ENCODE measurements at regions not wholly inside any gene's neighbourhood (a gene's known extent, or its start where the extent isn't known, plus 50 kb on each side); places are given as distances from the start of the nearest gene placed in this dataset.
A peak's percentile ranks its signal among the peaks of the same experiment; 100 is the strongest.

DNA sequence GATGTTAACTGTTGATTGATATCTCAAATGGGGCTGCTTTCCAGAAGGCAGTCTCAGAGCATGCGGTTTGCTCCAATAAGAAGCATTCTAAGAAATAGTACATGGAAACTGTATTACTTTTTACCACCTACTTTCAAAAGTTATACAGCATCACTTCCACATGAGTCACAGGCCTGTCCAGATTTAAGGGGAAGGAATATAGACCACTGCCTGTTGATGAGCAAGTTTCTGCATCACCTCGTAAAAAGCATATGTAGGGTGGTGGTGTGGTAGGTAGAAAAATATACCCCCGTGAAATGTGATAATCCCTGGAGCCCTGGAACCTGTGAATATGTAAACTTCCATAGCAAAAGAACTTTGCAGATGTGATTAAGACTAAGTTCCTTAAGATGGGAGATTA, 816.6 kb upstream of the CDH6 start:
- no peaks in the 10 kb centered on the region for H3K36me3 Mint-ChIP-seq (ENCODE audit: low read depth)
- peaks cover 5% of the 10 kb centered on the region; the same call in 2 of the 3 replicates for H3K4me1 Mint-ChIP-seq
- Histone ChIP-seq H4K20me1 (replicated peaks; ENCODE audit: insufficient read depth) (no peaks in the 10 kb centered on the region), H3K4me1 (ENCODE audit: insufficient read depth) (no peaks in the 10 kb centered on the region), H3K9me2 (ENCODE audit: insufficient read depth) (no peaks in the 10 kb centered on the region), H2AFZ (peak overlapping the region; percentile 82; the same call in 1 of the 2 replicates), H3K27me3 (ENCODE audit: insufficient read depth) (no peaks in the 10 kb centered on the region), H3K4me3 (no peak overlapping the region), H3F3A (replicated peaks; ENCODE audit: low read depth) (no peaks in the 10 kb centered on the region), H3K79me2 (replicated peaks; ENCODE audit: insufficient read depth) (no peaks in the 10 kb centered on the region), H3K27ac (ENCODE audit: low read depth) (no peak overlapping the region), H3K4me2 (no peak overlapping the region), H3K36me3 (ENCODE audit: insufficient read depth) (no peaks in the 10 kb centered on the region)
- H3K9me3 Mint-ChIP-seq = no peaks in the 10 kb centered on the region
- H3K4me3 Mint-ChIP-seq = no peak overlapping the region
- H3K27me3 Mint-ChIP-seq (ENCODE audit: insufficient read depth, low read depth, poor library complexity) = no peaks in the 10 kb centered on the region
- no peak overlapping the region for H3K27ac Mint-ChIP-seq
- TF ChIP-seq, protein P1, sequence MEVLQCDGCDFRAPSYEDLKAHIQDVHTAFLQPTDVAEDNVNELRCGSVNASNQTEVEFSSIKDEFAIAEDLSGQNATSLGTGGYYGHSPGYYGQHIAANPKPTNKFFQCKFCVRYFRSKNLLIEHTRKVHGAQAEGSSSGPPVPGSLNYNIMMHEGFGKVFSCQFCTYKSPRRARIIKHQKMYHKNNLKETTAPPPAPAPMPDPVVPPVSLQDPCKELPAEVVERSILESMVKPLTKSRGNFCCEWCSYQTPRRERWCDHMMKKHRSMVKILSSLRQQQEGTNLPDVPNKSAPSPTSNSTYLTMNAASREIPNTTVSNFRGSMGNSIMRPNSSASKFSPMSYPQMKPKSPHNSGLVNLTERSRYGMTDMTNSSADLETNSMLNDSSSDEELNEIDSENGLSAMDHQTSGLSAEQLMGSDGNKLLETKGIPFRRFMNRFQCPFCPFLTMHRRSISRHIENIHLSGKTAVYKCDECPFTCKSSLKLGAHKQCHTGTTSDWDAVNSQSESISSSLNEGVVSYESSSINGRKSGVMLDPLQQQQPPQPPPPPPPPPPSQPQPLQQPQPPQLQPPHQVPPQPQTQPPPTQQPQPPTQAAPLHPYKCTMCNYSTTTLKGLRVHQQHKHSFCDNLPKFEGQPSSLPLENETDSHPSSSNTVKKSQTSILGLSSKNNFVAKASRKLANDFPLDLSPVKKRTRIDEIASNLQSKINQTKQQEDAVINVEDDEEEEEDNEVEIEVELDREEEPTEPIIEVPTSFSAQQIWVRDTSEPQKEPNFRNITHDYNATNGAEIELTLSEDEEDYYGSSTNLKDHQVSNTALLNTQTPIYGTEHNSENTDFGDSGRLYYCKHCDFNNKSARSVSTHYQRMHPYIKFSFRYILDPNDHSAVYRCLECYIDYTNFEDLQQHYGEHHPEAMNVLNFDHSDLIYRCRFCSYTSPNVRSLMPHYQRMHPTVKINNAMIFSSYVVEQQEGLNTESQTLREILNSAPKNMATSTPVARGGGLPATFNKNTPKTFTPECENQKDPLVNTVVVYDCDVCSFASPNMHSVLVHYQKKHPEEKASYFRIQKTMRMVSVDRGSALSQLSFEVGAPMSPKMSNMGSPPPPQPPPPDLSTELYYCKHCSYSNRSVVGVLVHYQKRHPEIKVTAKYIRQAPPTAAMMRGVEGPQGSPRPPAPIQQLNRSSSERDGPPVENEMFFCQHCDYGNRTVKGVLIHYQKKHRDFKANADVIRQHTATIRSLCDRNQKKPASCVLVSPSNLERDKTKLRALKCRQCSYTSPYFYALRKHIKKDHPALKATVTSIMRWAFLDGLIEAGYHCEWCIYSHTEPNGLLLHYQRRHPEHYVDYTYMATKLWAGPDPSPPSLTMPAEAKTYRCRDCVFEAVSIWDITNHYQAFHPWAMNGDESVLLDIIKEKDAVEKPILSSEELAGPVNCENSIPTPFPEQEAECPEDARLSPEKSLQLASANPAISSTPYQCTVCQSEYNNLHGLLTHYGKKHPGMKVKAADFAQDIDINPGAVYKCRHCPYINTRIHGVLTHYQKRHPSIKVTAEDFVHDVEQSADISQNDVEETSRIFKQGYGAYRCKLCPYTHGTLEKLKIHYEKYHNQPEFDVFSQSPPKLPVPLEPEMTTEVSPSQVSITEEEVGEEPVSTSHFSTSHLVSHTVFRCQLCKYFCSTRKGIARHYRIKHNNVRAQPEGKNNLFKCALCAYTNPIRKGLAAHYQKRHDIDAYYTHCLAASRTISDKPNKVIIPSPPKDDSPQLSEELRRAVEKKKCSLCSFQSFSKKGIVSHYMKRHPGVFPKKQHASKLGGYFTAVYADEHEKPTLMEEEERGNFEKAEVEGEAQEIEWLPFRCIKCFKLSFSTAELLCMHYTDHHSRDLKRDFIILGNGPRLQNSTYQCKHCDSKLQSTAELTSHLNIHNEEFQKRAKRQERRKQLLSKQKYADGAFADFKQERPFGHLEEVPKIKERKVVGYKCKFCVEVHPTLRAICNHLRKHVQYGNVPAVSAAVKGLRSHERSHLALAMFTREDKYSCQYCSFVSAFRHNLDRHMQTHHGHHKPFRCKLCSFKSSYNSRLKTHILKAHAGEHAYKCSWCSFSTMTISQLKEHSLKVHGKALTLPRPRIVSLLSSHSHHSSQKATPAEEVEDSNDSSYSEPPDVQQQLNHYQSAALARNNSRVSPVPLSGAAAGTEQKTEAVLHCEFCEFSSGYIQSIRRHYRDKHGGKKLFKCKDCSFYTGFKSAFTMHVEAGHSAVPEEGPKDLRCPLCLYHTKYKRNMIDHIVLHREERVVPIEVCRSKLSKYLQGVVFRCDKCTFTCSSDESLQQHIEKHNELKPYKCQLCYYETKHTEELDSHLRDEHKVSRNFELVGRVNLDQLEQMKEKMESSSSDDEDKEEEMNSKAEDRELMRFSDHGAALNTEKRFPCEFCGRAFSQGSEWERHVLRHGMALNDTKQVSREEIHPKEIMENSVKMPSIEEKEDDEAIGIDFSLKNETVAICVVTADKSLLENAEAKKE (CRISPR knock-in tag; IDR thresholded peaks at IDR 0.05) = no peak
- DNase-seq (ENCODE audit: low spot score) (no peak), ATAC-seq (no peak)

DNA sequence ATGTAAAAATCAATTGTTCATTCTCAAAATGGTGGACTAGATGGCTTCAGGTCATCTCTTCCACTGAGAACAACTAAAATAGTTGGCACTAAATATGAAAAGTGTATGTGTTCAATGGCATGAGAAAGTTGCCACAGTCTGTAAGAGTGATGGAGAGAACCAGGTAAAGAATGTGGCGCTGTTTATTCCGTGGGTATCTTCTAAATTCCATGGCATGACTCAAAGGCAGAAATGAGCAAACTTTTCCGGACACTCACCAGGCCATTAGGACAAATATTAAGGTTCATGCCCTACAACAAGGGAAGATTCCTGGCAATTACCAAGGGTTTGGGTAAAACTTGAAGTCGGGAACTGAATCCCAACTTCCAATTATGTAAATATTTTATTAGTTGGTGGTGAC, 825.4 kb upstream of the CDH6 start:
- Histone ChIP-seq H3K27ac (ENCODE audit: low read depth) (no peak overlapping the region), H3K4me2 (no peak overlapping the region), H2AFZ (no peak overlapping the region; the same call in 1 of the 2 replicates), H3K4me3 (no peak overlapping the region), H3K27me3 (ENCODE audit: insufficient read depth) (no peaks in the 10 kb centered on the region), H3K79me2 (replicated peaks; ENCODE audit: insufficient read depth) (no peaks in the 10 kb centered on the region), H3K36me3 (ENCODE audit: insufficient read depth) (no peaks in the 10 kb centered on the region; the same call in 1 of the 2 replicates), H3F3A (replicated peaks; ENCODE audit: low read depth) (no peaks in the 10 kb centered on the region), H3K9me2 (ENCODE audit: insufficient read depth) (peaks cover 6% of the 10 kb centered on the region; the same call in 1 of the 2 replicates), H3K4me1 (ENCODE audit: insufficient read depth) (no peaks in the 10 kb centered on the region), H4K20me1 (replicated peaks; ENCODE audit: insufficient read depth) (no peaks in the 10 kb centered on the region)
- peaks cover 26% of the 10 kb centered on the region for H3K36me3 Mint-ChIP-seq (ENCODE audit: low read depth)
- no peak for ATAC-seq
- H3K4me3 Mint-ChIP-seq = no peak overlapping the region
- peaks cover 33% of the 10 kb centered on the region for H3K9me3 Mint-ChIP-seq
- DNase-seq (ENCODE audit: low spot score) = no peak
- H3K27me3 Mint-ChIP-seq (ENCODE audit: insufficient read depth, low read depth, poor library complexity) = no peaks in the 10 kb centered on the region
- no peak overlapping the region for H3K27ac Mint-ChIP-seq
- H3K4me1 Mint-ChIP-seq = no peaks in the 10 kb centered on the region
- TF ChIP-seq EZH2 (IDR thresholded peaks at IDR 0.05; ENCODE audit: low read depth, unreplicated experiment) (no peak), EZH2phosphoT487 (IDR thresholded peaks at IDR 0.05; ENCODE audit: unreplicated experiment) (no peak)
- TF ChIP-seq, protein P2, sequence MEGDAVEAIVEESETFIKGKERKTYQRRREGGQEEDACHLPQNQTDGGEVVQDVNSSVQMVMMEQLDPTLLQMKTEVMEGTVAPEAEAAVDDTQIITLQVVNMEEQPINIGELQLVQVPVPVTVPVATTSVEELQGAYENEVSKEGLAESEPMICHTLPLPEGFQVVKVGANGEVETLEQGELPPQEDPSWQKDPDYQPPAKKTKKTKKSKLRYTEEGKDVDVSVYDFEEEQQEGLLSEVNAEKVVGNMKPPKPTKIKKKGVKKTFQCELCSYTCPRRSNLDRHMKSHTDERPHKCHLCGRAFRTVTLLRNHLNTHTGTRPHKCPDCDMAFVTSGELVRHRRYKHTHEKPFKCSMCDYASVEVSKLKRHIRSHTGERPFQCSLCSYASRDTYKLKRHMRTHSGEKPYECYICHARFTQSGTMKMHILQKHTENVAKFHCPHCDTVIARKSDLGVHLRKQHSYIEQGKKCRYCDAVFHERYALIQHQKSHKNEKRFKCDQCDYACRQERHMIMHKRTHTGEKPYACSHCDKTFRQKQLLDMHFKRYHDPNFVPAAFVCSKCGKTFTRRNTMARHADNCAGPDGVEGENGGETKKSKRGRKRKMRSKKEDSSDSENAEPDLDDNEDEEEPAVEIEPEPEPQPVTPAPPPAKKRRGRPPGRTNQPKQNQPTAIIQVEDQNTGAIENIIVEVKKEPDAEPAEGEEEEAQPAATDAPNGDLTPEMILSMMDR (conservative IDR thresholded peaks at IDR 0.05; ENCODE audit: low read depth in 2 of 2) = no peak
- TF ChIP-seq, protein P3, sequence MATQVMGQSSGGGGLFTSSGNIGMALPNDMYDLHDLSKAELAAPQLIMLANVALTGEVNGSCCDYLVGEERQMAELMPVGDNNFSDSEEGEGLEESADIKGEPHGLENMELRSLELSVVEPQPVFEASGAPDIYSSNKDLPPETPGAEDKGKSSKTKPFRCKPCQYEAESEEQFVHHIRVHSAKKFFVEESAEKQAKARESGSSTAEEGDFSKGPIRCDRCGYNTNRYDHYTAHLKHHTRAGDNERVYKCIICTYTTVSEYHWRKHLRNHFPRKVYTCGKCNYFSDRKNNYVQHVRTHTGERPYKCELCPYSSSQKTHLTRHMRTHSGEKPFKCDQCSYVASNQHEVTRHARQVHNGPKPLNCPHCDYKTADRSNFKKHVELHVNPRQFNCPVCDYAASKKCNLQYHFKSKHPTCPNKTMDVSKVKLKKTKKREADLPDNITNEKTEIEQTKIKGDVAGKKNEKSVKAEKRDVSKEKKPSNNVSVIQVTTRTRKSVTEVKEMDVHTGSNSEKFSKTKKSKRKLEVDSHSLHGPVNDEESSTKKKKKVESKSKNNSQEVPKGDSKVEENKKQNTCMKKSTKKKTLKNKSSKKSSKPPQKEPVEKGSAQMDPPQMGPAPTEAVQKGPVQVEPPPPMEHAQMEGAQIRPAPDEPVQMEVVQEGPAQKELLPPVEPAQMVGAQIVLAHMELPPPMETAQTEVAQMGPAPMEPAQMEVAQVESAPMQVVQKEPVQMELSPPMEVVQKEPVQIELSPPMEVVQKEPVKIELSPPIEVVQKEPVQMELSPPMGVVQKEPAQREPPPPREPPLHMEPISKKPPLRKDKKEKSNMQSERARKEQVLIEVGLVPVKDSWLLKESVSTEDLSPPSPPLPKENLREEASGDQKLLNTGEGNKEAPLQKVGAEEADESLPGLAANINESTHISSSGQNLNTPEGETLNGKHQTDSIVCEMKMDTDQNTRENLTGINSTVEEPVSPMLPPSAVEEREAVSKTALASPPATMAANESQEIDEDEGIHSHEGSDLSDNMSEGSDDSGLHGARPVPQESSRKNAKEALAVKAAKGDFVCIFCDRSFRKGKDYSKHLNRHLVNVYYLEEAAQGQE (IDR thresholded peaks at IDR 0.05; ENCODE audit: unreplicated experiment) = no peak
- TF ChIP-seq, protein P4, sequence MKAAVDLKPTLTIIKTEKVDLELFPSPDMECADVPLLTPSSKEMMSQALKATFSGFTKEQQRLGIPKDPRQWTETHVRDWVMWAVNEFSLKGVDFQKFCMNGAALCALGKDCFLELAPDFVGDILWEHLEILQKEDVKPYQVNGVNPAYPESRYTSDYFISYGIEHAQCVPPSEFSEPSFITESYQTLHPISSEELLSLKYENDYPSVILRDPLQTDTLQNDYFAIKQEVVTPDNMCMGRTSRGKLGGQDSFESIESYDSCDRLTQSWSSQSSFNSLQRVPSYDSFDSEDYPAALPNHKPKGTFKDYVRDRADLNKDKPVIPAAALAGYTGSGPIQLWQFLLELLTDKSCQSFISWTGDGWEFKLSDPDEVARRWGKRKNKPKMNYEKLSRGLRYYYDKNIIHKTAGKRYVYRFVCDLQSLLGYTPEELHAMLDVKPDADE (IDR thresholded peaks at IDR 0.05) = no peak

All from GM23338 (cell line).